ENCODE measurements at regions not wholly inside any gene's neighbourhood (a gene's known extent, or its start where the extent isn't known, plus 50 kb on each side); places are given as distances from the start of the nearest gene placed in this dataset.

- no peak for TF ChIP-seq POLR2A (IDR thresholded peaks at IDR 0.05; ENCODE audit: low read length)
- TF ChIP-seq POLR2AphosphoS2 (conservative IDR thresholded peaks at IDR 0.05; ENCODE audit: low read length): no peak
Measured at GRCh38 chr3:22106213-22106896, 355.3 kb upstream of the ZNF385D start.
